A549 (cell line): ENCODE measurements at regions not wholly inside any gene's neighbourhood (a gene's known extent, or its start where the extent isn't known, plus 50 kb on each side); places are given as distances from the start of the nearest gene placed in this dataset.

Experiments
- ATAC-seq, 2 experiments: fragments of 200-7000 bp in 1 of 2; fragments of >200 bp in 1 of 2; cut with Nextera tagmentation in 1 of 2; cut with Tn5 transposase in 1 of 2; 3 replicates each; pipeline versions ENCODE4 v1.8.0 to v1.9.1; 2018 to 2020; ENCODE audit warnings: mild to moderate bottlenecking in 1 of 2, moderate library complexity in 1 of 2
- CTCF ChIA-PET: fragments of 300-600 bp; sonication (Branson Sonifier 250); formaldehyde crosslinking; extraction: SDS; loops from one replicate; lab custom pipeline; 2021; ENCODE audit warnings: antibody characterized with exemption, inconsistent platforms; lab: Yijun Ruan, JAX
- POLR2A ChIA-PET: fragments of 350-600 bp; formaldehyde crosslinking; extraction: SDS; loops from one replicate; lab custom pipeline; 2021; ENCODE audit warnings: antibody characterized with exemption, inconsistent platforms; lab: Yijun Ruan, JAX
- DNase-seq, 2 experiments: peaks; one replicate each; pipeline versions ENCODE4 v3.0.0 to v3.0.0-alpha.2; 2011 to 2016; ENCODE audit warnings: low read depth in 1 of 2, low spot score in 1 of 2
- FAIRE-seq: peaks from 2 replicates; lab custom pipeline; 2011; peaks lifted over from hg19 to GRCh38; lab: Jason Lieb, UNC
- H3K27ac ChIP-seq, 2 experiments: fragments of >200 bp; sonication (Bioruptor Twin); formaldehyde crosslinking; 3 replicates each; pipeline ENCODE4 v1.5.1; 2016 to 2017
- H3K4me1 ChIP-seq: fragments of >200 bp; sonication (Bioruptor Twin); formaldehyde crosslinking; 3 replicates; pipeline ENCODE4 v1.6.1; 2016
- H3K4me2 ChIP-seq: fragments of >200 bp; sonication (Bioruptor Twin); formaldehyde crosslinking; 3 replicates; pipeline ENCODE4 v1.6.1; 2016
- H3K4me3 ChIP-seq: fragments of >200 bp; sonication (Bioruptor Twin); formaldehyde crosslinking; 3 replicates; pipeline ENCODE4 v1.5.1; 2016
- H3K9me3 ChIP-seq: fragments of >200 bp; sonication (Bioruptor Twin); formaldehyde crosslinking; 3 replicates; pipeline ENCODE4 v1.6.1; 2016
- CBX2 ChIP-seq: fragments of 200-600 bp; sonication (generic); IDR thresholded peaks from 2 replicates; pipeline ENCODE4 v1.6.1; 2016; ENCODE audit warnings: low read depth, mild to moderate bottlenecking, borderline replicate concordance
- CEBPB ChIP-seq, 2 experiments: fragments of >200 bp in 1 of 2; sonication (Bioruptor Twin) in 1 of 2; formaldehyde crosslinking in 1 of 2; IDR thresholded peaks; 2 replicates each; pipeline ENCODE4 v1.6.1; 2012 to 2016
- CHD4 ChIP-seq: fragments of 200-600 bp; sonication (generic); IDR thresholded peaks from 2 replicates; pipeline ENCODE4 v1.6.1; 2016; ENCODE audit warnings: antibody characterized with exemption, mild to moderate bottlenecking, borderline replicate concordance
- EHMT2 ChIP-seq: fragments of 200-600 bp; sonication (generic); IDR thresholded peaks from 2 replicates; pipeline ENCODE4 v1.6.1; 2016; ENCODE audit warnings: antibody characterized with exemption, low read depth, mild to moderate bottlenecking, moderate library complexity
- ESRRA ChIP-seq: fragments of 150-350 bp; IDR thresholded peaks from 2 replicates; pipeline ENCODE4 v1.6.1; 2014; ENCODE audit warnings: mild to moderate bottlenecking, low read length, borderline replicate concordance
- FOSB ChIP-seq: fragments of 250-450 bp; sonication (Bioruptor Pico); IDR thresholded peaks from 2 replicates; pipeline ENCODE4 v1.5.0; 2020; ENCODE audit warnings: mild to moderate bottlenecking, moderate library complexity
- FOXS1 ChIP-seq: fragments of 250-450 bp; sonication (Bioruptor Pico); IDR thresholded peaks from 2 replicates; pipeline ENCODE4 v1.5.0; 2020; ENCODE audit warnings: mild to moderate bottlenecking, moderate library complexity
- GATA3 ChIP-seq: IDR thresholded peaks from 2 replicates; pipeline ENCODE4 v1.6.1; 2012; ENCODE audit warnings: borderline replicate concordance
- HDAC2 ChIP-seq: fragments of 200-600 bp; sonication (generic); IDR thresholded peaks from 2 replicates; pipeline ENCODE4 v1.6.1; 2016
- HOXA7 ChIP-seq: fragments of 250-450 bp; sonication (Bioruptor Pico); IDR thresholded peaks from 2 replicates; pipeline ENCODE4 v1.5.0; 2020; ENCODE audit warnings: mild to moderate bottlenecking, moderate library complexity
- HOXB13 ChIP-seq: fragments of 250-450 bp; sonication (Bioruptor Pico); IDR thresholded peaks from 2 replicates; pipeline ENCODE4 v1.5.0; 2020; ENCODE audit warnings: low read depth, mild to moderate bottlenecking, moderate library complexity
- HOXB5 ChIP-seq: fragments of 250-450 bp; sonication (Bioruptor Pico); IDR thresholded peaks from 2 replicates; pipeline ENCODE4 v1.5.0; 2020; ENCODE audit warnings: mild to moderate bottlenecking, moderate library complexity
- JUNB ChIP-seq: fragments of >200 bp; sonication (Bioruptor Twin); formaldehyde crosslinking; IDR thresholded peaks from 2 replicates; pipeline ENCODE4 v1.6.1; 2016
- KDM1A ChIP-seq: fragments of 200-600 bp; sonication (generic); IDR thresholded peaks from 2 replicates; pipeline ENCODE4 v1.6.1; 2016; ENCODE audit warnings: low read depth, mild to moderate bottlenecking
- MAFK ChIP-seq: fragments of 450-650 bp; IDR thresholded peaks from 2 replicates; pipeline ENCODE4 v1.6.1; 2014; ENCODE audit not compliant: partially characterized antibody
- MAZ ChIP-seq: fragments of 150-350 bp; IDR thresholded peaks from 2 replicates; pipeline ENCODE4 v1.6.1; 2014; ENCODE audit warnings: antibody characterized with exemption, low read depth, low read length, borderline replicate concordance
- MYC ChIP-seq: IDR thresholded peaks from 2 replicates; pipeline ENCODE4 v1.6.1; 2012; ENCODE audit warnings: mild to moderate bottlenecking, inconsistent platforms, low read length, improper control_type of control experiment, borderline replicate concordance
- NFE2L2 ChIP-seq: fragments of 150-350 bp; conservative IDR thresholded peaks from 2 replicates; pipeline ENCODE4 v1.6.1; 2014; ENCODE audit warnings: low read length
- NPAS2 ChIP-seq: fragments of 250-450 bp; sonication (Bioruptor Pico); IDR thresholded peaks from 2 replicates; pipeline ENCODE4 v1.8.0; 2022; ENCODE audit warnings: mild to moderate bottlenecking, moderate library complexity, borderline replicate concordance
- NR3C1 ChIP-seq: fragments of >200 bp; sonication (Bioruptor Twin); formaldehyde crosslinking; IDR thresholded peaks from 3 replicates; pipeline ENCODE4 v1.6.1; 2017
- POLR2A ChIP-seq: IDR thresholded peaks from 2 replicates; pipeline ENCODE4 v1.6.1; 2012; ENCODE audit warnings: mild to moderate bottlenecking, low read length
- POLR2AphosphoS2 ChIP-seq: conservative IDR thresholded peaks from 2 replicates; pipeline ENCODE4 v1.6.1; 2012; ENCODE audit warnings: low read length, improper control_type of control experiment, inconsistent platforms
- RAD21 ChIP-seq, 2 experiments: fragments of >200 bp in 1 of 2; sonication (Bioruptor Twin) in 1 of 2; formaldehyde crosslinking in 1 of 2; IDR thresholded peaks in 1 of 2; conservative IDR thresholded peaks in 1 of 2; 2 replicates in 1 of 2; 3 replicates in 1 of 2; pipeline ENCODE4 v1.6.1; 2012 to 2018; ENCODE audit warnings: inconsistent platforms in 1 of 2
- RARB ChIP-seq: fragments of 250-450 bp; sonication (Bioruptor Pico); IDR thresholded peaks from 2 replicates; pipeline ENCODE4 v1.8.0; 2021; ENCODE audit warnings: mild to moderate bottlenecking, moderate library complexity
- RFX5 ChIP-seq: fragments of 450-650 bp; IDR thresholded peaks from 2 replicates; pipeline ENCODE4 v1.7.1; 2014; ENCODE audit warnings: antibody characterized with exemption, mild to moderate bottlenecking, moderate library complexity
- RNF2 ChIP-seq: fragments of 200-600 bp; sonication (generic); IDR thresholded peaks from 2 replicates; pipeline ENCODE4 v1.6.1; 2016; ENCODE audit warnings: low read depth, mild to moderate bottlenecking, antibody characterized with exemption, moderate library complexity, borderline replicate concordance
- SMC3 ChIP-seq: fragments of >200 bp; sonication (Bioruptor Twin); formaldehyde crosslinking; IDR thresholded peaks from 3 replicates; pipeline ENCODE4 v1.6.1; 2018; ENCODE audit warnings: inconsistent platforms
- SREBF2 ChIP-seq: fragments of 450-650 bp; IDR thresholded peaks from 2 replicates; pipeline ENCODE4 v1.6.1; 2014; ENCODE audit warnings: mild to moderate bottlenecking, moderate library complexity
- TP53 ChIP-seq: fragments of 250-450 bp; sonication (Bioruptor Pico); IDR thresholded peaks from 2 replicates; pipeline ENCODE4 v1.5.0; 2021; ENCODE audit warnings: mild to moderate bottlenecking, moderate library complexity
- ZC3H11A ChIP-seq: fragments of 450-650 bp; IDR thresholded peaks from 2 replicates; pipeline ENCODE4 v1.6.1; 2014; ENCODE audit warnings: antibody characterized with exemption, mild to moderate bottlenecking
- ZSCAN20 ChIP-seq: fragments of 250-450 bp; sonication (Bioruptor Pico); IDR thresholded peaks from 2 replicates; pipeline ENCODE4 v1.8.0; 2022; ENCODE audit warnings: mild to moderate bottlenecking, moderate library complexity
- WGBS: methylation state at CpG from one replicate; pipeline ENCODE4 v1.1.6; 2017; ENCODE audit errors: missing lambda C conversion rate; 5-methylcytosine and 5-hydroxymethylcytosine counted together
- TF ChIP-seq, protein P1 (sequence below): fragments of >200 bp; sonication (Bioruptor Twin); formaldehyde crosslinking; IDR thresholded peaks from 3 replicates; pipeline ENCODE4 v1.6.1; 2016
- TF ChIP-seq, protein P2 (sequence below): IDR thresholded peaks from 2 replicates; pipeline ENCODE4 v1.6.1; 2012

DNA sequence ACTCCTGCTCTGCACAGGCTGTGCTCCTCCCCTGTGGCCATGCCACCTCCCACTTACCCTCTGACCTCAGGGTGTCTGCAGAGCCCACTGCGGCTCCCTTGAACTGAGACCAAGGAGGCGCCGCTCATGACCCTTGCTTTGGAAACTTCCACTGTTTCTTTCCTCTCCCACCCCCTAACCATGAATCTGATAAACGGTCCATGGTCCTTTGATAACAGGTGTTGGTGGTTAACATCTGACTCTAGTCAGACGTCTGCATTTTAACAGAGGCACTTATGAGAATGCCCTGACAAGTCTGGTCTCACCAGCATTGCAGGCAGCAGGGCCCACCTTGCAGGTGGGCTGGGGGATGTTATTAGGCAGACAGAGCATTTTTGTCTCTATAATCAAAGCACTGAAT is 113.6 kb upstream of the APCDD1 start:
- ChIA-PET CTCF (no interaction called here), POLR2A (no interaction called here)
- Histone ChIP-seq H3K4me2 (no peak overlapping the region), H3K4me3 (no peak overlapping the region), H3K27ac (no peak overlapping the region), H3K9me3 (no peaks in the 10 kb centered on the region), H3K4me1 (no peaks in the 10 kb centered on the region)
- no peak for TF ChIP-seq MAZ
- no peak for TF ChIP-seq ZSCAN20 (CRISPR knock-in tag)
- TF ChIP-seq SREBF2: no peak
- no peak for TF ChIP-seq CHD4
- TF ChIP-seq HDAC2: no peak
- TF ChIP-seq RARB (CRISPR knock-in tag): no peak
- TF ChIP-seq TP53 (CRISPR knock-in tag): no peak
- no peak for TF ChIP-seq ESRRA
- TF ChIP-seq HOXA7 (CRISPR knock-in tag): no peak
- TF ChIP-seq, protein P1, sequence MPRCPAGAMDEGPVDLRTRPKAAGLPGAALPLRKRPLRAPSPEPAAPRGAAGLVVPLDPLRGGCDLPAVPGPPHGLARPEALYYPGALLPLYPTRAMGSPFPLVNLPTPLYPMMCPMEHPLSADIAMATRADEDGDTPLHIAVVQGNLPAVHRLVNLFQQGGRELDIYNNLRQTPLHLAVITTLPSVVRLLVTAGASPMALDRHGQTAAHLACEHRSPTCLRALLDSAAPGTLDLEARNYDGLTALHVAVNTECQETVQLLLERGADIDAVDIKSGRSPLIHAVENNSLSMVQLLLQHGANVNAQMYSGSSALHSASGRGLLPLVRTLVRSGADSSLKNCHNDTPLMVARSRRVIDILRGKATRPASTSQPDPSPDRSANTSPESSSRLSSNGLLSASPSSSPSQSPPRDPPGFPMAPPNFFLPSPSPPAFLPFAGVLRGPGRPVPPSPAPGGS: no peak
- TF ChIP-seq, protein P2, sequence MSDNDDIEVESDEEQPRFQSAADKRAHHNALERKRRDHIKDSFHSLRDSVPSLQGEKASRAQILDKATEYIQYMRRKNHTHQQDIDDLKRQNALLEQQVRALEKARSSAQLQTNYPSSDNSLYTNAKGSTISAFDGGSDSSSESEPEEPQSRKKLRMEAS: no peak
- TF ChIP-seq HOXB13 (CRISPR knock-in tag): no peak
- no peak for TF ChIP-seq CEBPB (IDR thresholded peaks at IDR 0.05)
- TF ChIP-seq FOXS1: no peak
- TF ChIP-seq HOXB5 (CRISPR knock-in tag): no peak
- TF ChIP-seq NPAS2 (CRISPR knock-in tag): no peak
- TF ChIP-seq SMC3: no peak
- DNase-seq: no peak
- WGBS: 46% methylated on average over 5 of the region's 5 CpGs
- FAIRE-seq: no peak
- no peak for ATAC-seq

DNA sequence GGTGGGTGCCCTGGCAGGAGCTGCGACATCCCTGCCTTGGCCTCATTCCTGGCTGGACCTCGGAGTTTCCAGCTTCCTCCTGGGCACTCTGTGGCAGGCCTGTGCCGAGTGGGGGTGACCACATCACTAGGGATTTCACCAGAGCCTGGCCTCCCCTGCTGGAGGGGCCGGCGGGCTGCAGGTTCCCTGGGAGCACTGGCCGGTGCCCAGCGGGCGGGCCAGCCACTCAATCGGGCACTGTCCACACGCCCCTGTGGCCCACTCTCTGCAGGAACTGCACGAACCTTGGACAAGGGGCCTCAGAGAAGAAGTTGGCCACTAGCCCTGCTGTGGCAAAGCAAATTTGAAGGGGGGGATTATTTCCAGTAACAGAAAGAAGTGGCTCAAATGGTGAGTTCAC is 110.7 kb upstream of the APCDD1 start:
- ATAC-seq (no peak), DNase-seq (no peak), FAIRE-seq (no peak)
- Histone ChIP-seq H3K4me3 (no peak overlapping the region), H3K4me1 (no peaks in the 10 kb centered on the region), H3K9me3 (no peaks in the 10 kb centered on the region), H3K4me2 (no peak overlapping the region), H3K27ac (no peak overlapping the region)
- ChIA-PET POLR2A (no interaction called here), CTCF (no interaction called here)
- TF ChIP-seq EHMT2: no peak
- TF ChIP-seq CHD4: no peak
- no peak for TF ChIP-seq HDAC2
- no peak for TF ChIP-seq POLR2A
- TF ChIP-seq JUNB: no peak
- TF ChIP-seq MYC: no peak
- no peak for TF ChIP-seq HOXB13 (CRISPR knock-in tag)
- TF ChIP-seq ZC3H11A: no peak
- TF ChIP-seq RFX5: no peak
- TF ChIP-seq RAD21 (conservative IDR thresholded peaks at IDR 0.05 in 1 of 2, IDR thresholded peaks at IDR 0.05 in 1 of 2): no peak
- TF ChIP-seq NR3C1: no peak
- TF ChIP-seq HOXB5 (CRISPR knock-in tag): no peak
- no peak for TF ChIP-seq RNF2
- TF ChIP-seq SREBF2: no peak
- no peak for TF ChIP-seq FOSB (CRISPR knock-in tag)
- 21% methylated on average over 3 of the region's 11 CpGs for WGBS

DNA sequence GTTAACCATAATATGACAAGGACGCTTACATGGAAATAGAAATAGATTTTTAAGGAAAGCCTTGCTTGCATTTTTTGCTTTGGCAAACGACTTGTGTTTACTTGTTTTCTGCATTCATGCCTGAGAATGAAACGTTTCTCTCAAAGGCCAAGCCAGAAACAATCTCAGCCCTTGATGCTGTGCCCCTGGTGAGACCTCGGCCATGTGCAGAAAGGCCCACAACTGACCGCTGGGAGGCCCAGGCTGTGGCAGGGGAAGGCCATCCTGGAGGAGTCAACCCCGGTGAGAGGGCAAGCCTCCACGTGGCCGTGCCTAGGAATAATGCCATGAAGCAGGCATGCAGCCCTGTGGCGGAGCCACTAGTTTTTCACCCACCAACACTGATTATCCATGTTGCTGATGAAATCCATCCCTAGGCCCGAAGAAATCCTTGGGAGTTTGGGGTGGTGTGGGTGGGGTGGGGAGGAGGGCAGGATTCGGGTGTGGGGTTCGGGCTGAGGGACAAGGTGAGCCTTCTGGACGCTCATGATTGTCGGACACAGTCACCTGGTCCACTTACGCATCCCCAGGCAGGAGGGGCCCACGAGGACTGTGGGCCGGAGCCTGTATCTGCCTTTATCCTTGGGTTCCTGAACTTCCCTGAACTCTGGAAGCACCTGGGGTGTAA is 107.6 kb upstream of the APCDD1 start:
- 56% methylated on average over 12 of the region's 17 CpGs for WGBS
- TF ChIP-seq POLR2AphosphoS2: no peak
- TF ChIP-seq GATA3: no peak
- no peak for TF ChIP-seq ZC3H11A
- TF ChIP-seq ZSCAN20 (CRISPR knock-in tag): no peak
- TF ChIP-seq, protein P1: no peak
- no peak for TF ChIP-seq NPAS2 (CRISPR knock-in tag)
- TF ChIP-seq, protein P2: no peak
- TF ChIP-seq MYC: no peak
- TF ChIP-seq RARB (CRISPR knock-in tag): no peak
- TF ChIP-seq KDM1A: no peak
- no peak for TF ChIP-seq TP53 (CRISPR knock-in tag)
- no peak for TF ChIP-seq CBX2
- no peak for TF ChIP-seq NR3C1
- TF ChIP-seq HDAC2: no peak
- no peak for TF ChIP-seq HOXB13 (CRISPR knock-in tag)
- no peak for TF ChIP-seq NFE2L2
- no peak for TF ChIP-seq MAFK
- no peak for DNase-seq
- no peak overlapping the region for H3K4me3 ChIP-seq
- FAIRE-seq: no peak
- ChIA-PET POLR2A (no interaction called here), CTCF (no interaction called here)
- H3K27ac ChIP-seq: no peak overlapping the region
- no peaks in the 10 kb centered on the region for H3K4me1 ChIP-seq
- H3K4me2 ChIP-seq: no peak overlapping the region
- H3K9me3 ChIP-seq: no peaks in the 10 kb centered on the region
- ATAC-seq: no peak
